ENCODE measurements at regions not wholly inside any gene's neighbourhood (a gene's known extent, or its start where the extent isn't known, plus 50 kb on each side); places are given as distances from the start of the nearest gene placed in this dataset.

GRCh38 chr10:108336836-108337235 is 1172.3 kb upstream of the SORCS1 start:
- TF ChIP-seq EZH2 (IDR thresholded peaks at IDR 0.05; ENCODE audit: borderline replicate concordance, insufficient read depth, low read length, poor library complexity, severe bottlenecking), result no peak
- TF ChIP-seq TAF1 (IDR thresholded peaks at IDR 0.05; ENCODE audit: low read depth), result no peak
- no peak for TF ChIP-seq CTCF (IDR thresholded peaks at IDR 0.05; ENCODE audit: poor library complexity, severe bottlenecking)
- no peak for TF ChIP-seq EP300 (conservative IDR thresholded peaks at IDR 0.05; ENCODE audit: poor library complexity, severe bottlenecking)
